ENCODE measurements at regions not wholly inside any gene's neighbourhood (a gene's known extent, or its start where the extent isn't known, plus 50 kb on each side); places are given as distances from the start of the nearest gene placed in this dataset.

DNA sequence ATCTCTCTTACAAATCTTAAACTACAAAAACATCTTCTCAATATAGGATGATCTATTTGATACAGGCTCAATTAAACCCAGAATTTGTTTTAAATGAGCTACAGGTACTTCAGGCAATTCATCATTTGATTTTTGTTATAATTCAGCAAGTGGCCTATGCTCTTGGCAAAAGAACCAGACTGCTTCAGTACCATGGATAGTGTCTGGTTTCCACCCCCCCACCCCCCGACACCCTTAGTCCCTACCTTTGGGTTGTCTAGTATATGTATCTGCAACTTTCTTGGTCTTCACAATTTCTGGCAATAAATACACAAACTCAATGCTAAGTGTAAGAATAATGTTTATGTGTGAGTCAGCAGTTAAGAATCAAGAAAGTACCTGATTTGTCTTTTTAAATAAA, 97.3 kb upstream of the API5 start:
- H3K4me2 ChIP-seq (ENCODE audit: low read depth, low read length): no peak overlapping the region
- BruUV-seq (replicated peaks): no TSS peak
- H3K27ac ChIP-seq (ENCODE audit: extremely low read length, insufficient read depth, low read length): no peak overlapping the region
- ATAC-seq (no peak), DNase-seq (ENCODE audit: low spot score) (no peak), FAIRE-seq (no peak)
- H4K20me1 ChIP-seq (ENCODE audit: insufficient read depth, low read length): no peaks in the 10 kb centered on the region
- no peak overlapping the region for H3K4me3 ChIP-seq (replicated peaks in 1 of 3; ENCODE audit: insufficient read depth in 1 of 3, low read depth in 2 of 3, low read length in 3 of 3)
- 16% methylated on average over 1 of the region's 1 CpG for WGBS (ENCODE audit: low lambda C conversion rate)
- H2AFZ ChIP-seq (ENCODE audit: low read length): no peak overlapping the region
- no peaks in the 10 kb centered on the region for H3K79me2 ChIP-seq (ENCODE audit: insufficient read depth, low read length)
- no peaks in the 10 kb centered on the region; the same call in 1 of the 2 replicates for H3K9me3 ChIP-seq (ENCODE audit: low read length)
- ChIA-PET POLR2A (no interaction called here), CTCF (ENCODE audit: low intra/inter-chr PET ratio, low total read pairs) (no interaction called here)
- no peaks in the 10 kb centered on the region for H3K27me3 ChIP-seq (ENCODE audit: control insufficient read depth in 1 of 2, insufficient read depth in 2 of 2, low read length in 2 of 2)
- no peak overlapping the region for H3K9ac ChIP-seq (ENCODE audit: insufficient read depth, low read depth, low read length)
- in situ Hi-C loops (cut with HindIII; ENCODE audit: extremely low pct_ligation_motif_present, low pct_unique_long_range_greater_than_20kb): no loop called here
- TF ChIP-seq, protein P1, sequence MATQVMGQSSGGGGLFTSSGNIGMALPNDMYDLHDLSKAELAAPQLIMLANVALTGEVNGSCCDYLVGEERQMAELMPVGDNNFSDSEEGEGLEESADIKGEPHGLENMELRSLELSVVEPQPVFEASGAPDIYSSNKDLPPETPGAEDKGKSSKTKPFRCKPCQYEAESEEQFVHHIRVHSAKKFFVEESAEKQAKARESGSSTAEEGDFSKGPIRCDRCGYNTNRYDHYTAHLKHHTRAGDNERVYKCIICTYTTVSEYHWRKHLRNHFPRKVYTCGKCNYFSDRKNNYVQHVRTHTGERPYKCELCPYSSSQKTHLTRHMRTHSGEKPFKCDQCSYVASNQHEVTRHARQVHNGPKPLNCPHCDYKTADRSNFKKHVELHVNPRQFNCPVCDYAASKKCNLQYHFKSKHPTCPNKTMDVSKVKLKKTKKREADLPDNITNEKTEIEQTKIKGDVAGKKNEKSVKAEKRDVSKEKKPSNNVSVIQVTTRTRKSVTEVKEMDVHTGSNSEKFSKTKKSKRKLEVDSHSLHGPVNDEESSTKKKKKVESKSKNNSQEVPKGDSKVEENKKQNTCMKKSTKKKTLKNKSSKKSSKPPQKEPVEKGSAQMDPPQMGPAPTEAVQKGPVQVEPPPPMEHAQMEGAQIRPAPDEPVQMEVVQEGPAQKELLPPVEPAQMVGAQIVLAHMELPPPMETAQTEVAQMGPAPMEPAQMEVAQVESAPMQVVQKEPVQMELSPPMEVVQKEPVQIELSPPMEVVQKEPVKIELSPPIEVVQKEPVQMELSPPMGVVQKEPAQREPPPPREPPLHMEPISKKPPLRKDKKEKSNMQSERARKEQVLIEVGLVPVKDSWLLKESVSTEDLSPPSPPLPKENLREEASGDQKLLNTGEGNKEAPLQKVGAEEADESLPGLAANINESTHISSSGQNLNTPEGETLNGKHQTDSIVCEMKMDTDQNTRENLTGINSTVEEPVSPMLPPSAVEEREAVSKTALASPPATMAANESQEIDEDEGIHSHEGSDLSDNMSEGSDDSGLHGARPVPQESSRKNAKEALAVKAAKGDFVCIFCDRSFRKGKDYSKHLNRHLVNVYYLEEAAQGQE (IDR thresholded peaks at IDR 0.05; ENCODE audit: borderline replicate concordance in 1 of 2, low read depth in 1 of 2, low read length in 2 of 2): peak; percentile 3 to 84; a peak in 3 of 4 replicates
- TF ChIP-seq MAZ (IDR thresholded peaks at IDR 0.05; ENCODE audit: borderline replicate concordance, low read depth, low read length) (no peak), MAZ (CRISPR knock-in tag; IDR thresholded peaks at IDR 0.05; ENCODE audit: low read depth) (no peak), ATF7-NPFF (CRISPR knock-in tag; IDR thresholded peaks at IDR 0.05; ENCODE audit: low read depth) (no peak), CAMTA2 (CRISPR knock-in tag; IDR thresholded peaks at IDR 0.05; ENCODE audit: borderline replicate concordance) (no peak), ETV6 (CRISPR knock-in tag; conservative IDR thresholded peaks at IDR 0.05) (no peak), HNRNPLL (IDR thresholded peaks at IDR 0.05; ENCODE audit: low read depth, low read length, poor library complexity, severe bottlenecking) (no peak), SRSF9 (IDR thresholded peaks at IDR 0.05; ENCODE audit: borderline replicate concordance, insufficient read depth, low read depth, low read length, poor library complexity, severe bottlenecking) (no peak), MAFK (conservative IDR thresholded peaks at IDR 0.05 in 1 of 2, IDR thresholded peaks at IDR 0.05 in 1 of 2; ENCODE audit: low read length in 2 of 2) (0 out of 4 replicates have a peak, but pooled peaks of 1 of the 2 experiments have one; percentile 2), STAG1 (CRISPR knock-in tag; IDR thresholded peaks at IDR 0.05) (no peak)
- TF ChIP-seq, protein P2, sequence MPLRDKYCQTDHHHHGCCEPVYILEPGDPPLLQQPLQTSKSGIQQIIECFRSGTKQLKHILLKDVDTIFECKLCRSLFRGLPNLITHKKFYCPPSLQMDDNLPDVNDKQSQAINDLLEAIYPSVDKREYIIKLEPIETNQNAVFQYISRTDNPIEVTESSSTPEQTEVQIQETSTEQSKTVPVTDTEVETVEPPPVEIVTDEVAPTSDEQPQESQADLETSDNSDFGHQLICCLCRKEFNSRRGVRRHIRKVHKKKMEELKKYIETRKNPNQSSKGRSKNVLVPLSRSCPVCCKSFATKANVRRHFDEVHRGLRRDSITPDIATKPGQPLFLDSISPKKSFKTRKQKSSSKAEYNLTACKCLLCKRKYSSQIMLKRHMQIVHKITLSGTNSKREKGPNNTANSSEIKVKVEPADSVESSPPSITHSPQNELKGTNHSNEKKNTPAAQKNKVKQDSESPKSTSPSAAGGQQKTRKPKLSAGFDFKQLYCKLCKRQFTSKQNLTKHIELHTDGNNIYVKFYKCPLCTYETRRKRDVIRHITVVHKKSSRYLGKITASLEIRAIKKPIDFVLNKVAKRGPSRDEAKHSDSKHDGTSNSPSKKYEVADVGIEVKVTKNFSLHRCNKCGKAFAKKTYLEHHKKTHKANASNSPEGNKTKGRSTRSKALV (CRISPR knock-in tag; IDR thresholded peaks at IDR 0.05): no peak
- TF ChIP-seq, protein P3, sequence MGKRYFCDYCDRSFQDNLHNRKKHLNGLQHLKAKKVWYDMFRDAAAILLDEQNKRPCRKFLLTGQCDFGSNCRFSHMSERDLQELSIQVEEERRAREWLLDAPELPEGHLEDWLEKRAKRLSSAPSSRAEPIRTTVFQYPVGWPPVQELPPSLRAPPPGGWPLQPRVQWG (CRISPR knock-in tag; IDR thresholded peaks at IDR 0.05; ENCODE audit: borderline replicate concordance, low read depth): no peak
- TF ChIP-seq, protein P4, sequence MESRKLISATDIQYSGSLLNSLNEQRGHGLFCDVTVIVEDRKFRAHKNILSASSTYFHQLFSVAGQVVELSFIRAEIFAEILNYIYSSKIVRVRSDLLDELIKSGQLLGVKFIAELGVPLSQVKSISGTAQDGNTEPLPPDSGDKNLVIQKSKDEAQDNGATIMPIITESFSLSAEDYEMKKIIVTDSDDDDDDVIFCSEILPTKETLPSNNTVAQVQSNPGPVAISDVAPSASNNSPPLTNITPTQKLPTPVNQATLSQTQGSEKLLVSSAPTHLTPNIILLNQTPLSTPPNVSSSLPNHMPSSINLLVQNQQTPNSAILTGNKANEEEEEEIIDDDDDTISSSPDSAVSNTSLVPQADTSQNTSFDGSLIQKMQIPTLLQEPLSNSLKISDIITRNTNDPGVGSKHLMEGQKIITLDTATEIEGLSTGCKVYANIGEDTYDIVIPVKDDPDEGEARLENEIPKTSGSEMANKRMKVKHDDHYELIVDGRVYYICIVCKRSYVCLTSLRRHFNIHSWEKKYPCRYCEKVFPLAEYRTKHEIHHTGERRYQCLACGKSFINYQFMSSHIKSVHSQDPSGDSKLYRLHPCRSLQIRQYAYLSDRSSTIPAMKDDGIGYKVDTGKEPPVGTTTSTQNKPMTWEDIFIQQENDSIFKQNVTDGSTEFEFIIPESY (CRISPR knock-in tag; IDR thresholded peaks at IDR 0.05): no peak
- H3K4me1 ChIP-seq (ENCODE audit: insufficient read depth, low read length): no peaks in the 10 kb centered on the region
- H3K36me3 ChIP-seq (replicated peaks in 1 of 2; ENCODE audit: control insufficient read depth in 1 of 2, insufficient read depth in 2 of 2, low read length in 2 of 2): no peaks in the 10 kb centered on the region
- intact Hi-C loops (cut with micrococcal nuclease; ENCODE audit: unreplicated experiment): no loop called here
